Stomach (tissue), 4 donors: ENCODE measurements at regions not wholly inside any gene's neighbourhood (a gene's known extent, or its start where the extent isn't known, plus 50 kb on each side); places are given as distances from the start of the nearest gene placed in this dataset.

Experiments used
- CTCF ChIP-seq, 7 experiments: fragments of 450-650 bp in 4 of 7; fragments of 200-600 bp in 3 of 7; sonication (generic) in 3 of 7; IDR thresholded peaks; one replicate each; pipeline ENCODE4 v1.5.1; 2016 to 2019; ENCODE audit warnings: antibody characterized with exemption in 7 of 7, control low read depth in 2 of 7, mild to moderate bottlenecking in 1 of 7
- POLR2A ChIP-seq, 4 donors: fragments of 450-650 bp; IDR thresholded peaks; one replicate each; pipeline ENCODE4 v1.6.1; 2016; ENCODE audit warnings: antibody characterized with exemption in 4 of 4, control low read depth in 2 of 4, mild to moderate bottlenecking in 1 of 4, moderate library complexity in 1 of 4
- POLR2AphosphoS5 ChIP-seq, 3 donors: sonication (generic); formaldehyde crosslinking; IDR thresholded peaks; one replicate each; pipeline ENCODE4 v1.6.1; 2016; ENCODE audit warnings: antibody characterized with exemption in 3 of 3

- TF ChIP-seq CTCF (IDR thresholded peaks at IDR 0.05) (no peak), POLR2AphosphoS5 (IDR thresholded peaks at IDR 0.05) (no peak), POLR2A (IDR thresholded peaks at IDR 0.05) (no peak)
Measured at GRCh38 chr16:7216719-7217118, 115.9 kb upstream of the RBFOX1 start.
